MCF 10A (cell line): ENCODE measurements at regions not wholly inside any gene's neighbourhood (a gene's known extent, or its start where the extent isn't known, plus 50 kb on each side); places are given as distances from the start of the nearest gene placed in this dataset.

Experiments
- BruUV-seq: library from RNA; stranded (reverse); fragments of 400-500 nt; replicated peaks from 2 replicates; lab custom pipeline; 2021; lab: Mats Ljungman, UMichigan
- CTCF ChIA-PET: fragments of 300-600 bp; sonication (Branson Sonifier 250); formaldehyde crosslinking; extraction: SDS; loops from one replicate; lab custom pipeline; 2021; ENCODE audit warnings: antibody characterized with exemption, inconsistent platforms; lab: Yijun Ruan, JAX
- POLR2A ChIA-PET: fragments of 300-600, 350-650 bp; sonication (Branson Sonifier 250); formaldehyde crosslinking; extraction: SDS; loops from one replicate; lab custom pipeline; 2020; ENCODE audit warnings: antibody characterized with exemption, inconsistent platforms; lab: Yijun Ruan, JAX
- DNase-seq: peaks from one replicate; pipeline ENCODE4 v3.0.0-alpha.2; 2018; ENCODE audit not compliant: unreplicated experiment
- H3K27ac Mint-ChIP-seq: one replicate; pipeline ENCODE4 v1.8.0; 2022; ENCODE audit warnings: mild to moderate bottlenecking, low read depth, mixed read lengths; ENCODE audit not compliant: unreplicated experiment
- H3K27me3 Mint-ChIP-seq: one replicate; pipeline ENCODE4 v1.8.0; 2022; ENCODE audit warnings: mixed read lengths; ENCODE audit not compliant: insufficient read depth, unreplicated experiment
- H3K36me3 Mint-ChIP-seq: one replicate; pipeline ENCODE4 v1.8.0; 2022; ENCODE audit warnings: mild to moderate bottlenecking, moderate library complexity, mixed read lengths; ENCODE audit not compliant: insufficient read depth, unreplicated experiment
- H3K4me1 Mint-ChIP-seq: one replicate; pipeline ENCODE4 v1.8.0; 2022; ENCODE audit warnings: mixed read lengths; ENCODE audit not compliant: insufficient read depth, unreplicated experiment
- H3K4me3 Mint-ChIP-seq: one replicate; pipeline ENCODE4 v1.8.0; 2022; ENCODE audit warnings: mild to moderate bottlenecking, moderate library complexity, mixed read lengths; ENCODE audit not compliant: unreplicated experiment
- H3K9me3 Mint-ChIP-seq: one replicate; pipeline ENCODE4 v1.8.0; 2022; ENCODE audit warnings: mixed read lengths; ENCODE audit not compliant: unreplicated experiment
- CTCF ChIP-seq: fragments of 200-600 bp; IDR thresholded peaks from one replicate; pipeline ENCODE4 v1.8.0; 2022; ENCODE audit warnings: antibody characterized with exemption, mild to moderate bottlenecking; ENCODE audit not compliant: unreplicated experiment
- intact Hi-C: fragments of 100-400 bp; cut with micrococcal nuclease; formaldehyde crosslinking; loops from 2 replicates; pipeline ENCODE4 v1.14.1; 2022

GRCh38 chr15:79657722-79658121, 225.6 kb downstream of the MINAR1 start:
- no TSS peak for BruUV-seq
- no peaks in the 10 kb centered on the region for H3K36me3 Mint-ChIP-seq
- H3K27ac Mint-ChIP-seq: no peak overlapping the region
- peaks cover 42% of the 10 kb centered on the region for H3K27me3 Mint-ChIP-seq
- intact Hi-C loops: no loop called here
- no peaks in the 10 kb centered on the region for H3K9me3 Mint-ChIP-seq
- DNase-seq: no peak
- no peaks in the 10 kb centered on the region for H3K4me1 Mint-ChIP-seq
- H3K4me3 Mint-ChIP-seq: no peak overlapping the region
- POLR2A ChIA-PET: no interaction called here
- CTCF ChIA-PET: no interaction called here
- TF ChIP-seq CTCF: no peak

DNA sequence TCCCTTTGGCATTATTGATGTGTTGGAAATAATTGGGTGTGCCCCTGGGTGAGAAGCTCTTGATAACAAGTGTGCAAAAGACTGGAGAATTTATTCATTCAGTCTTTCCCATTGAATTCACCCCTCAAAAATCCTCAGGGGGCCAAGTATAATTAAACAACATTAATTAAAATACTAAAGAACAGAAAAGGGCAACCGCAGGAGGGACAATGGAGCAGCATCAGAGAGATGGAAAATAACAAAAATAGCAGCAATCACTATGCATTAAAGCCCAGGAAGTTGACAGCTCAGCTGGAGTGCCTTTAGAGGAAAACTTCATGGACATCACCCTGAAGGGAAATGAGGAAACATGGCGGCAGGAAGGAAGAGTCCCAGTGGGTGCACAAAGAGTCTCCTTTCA, 227.6 kb downstream of the MINAR1 start:
- ChIA-PET POLR2A (no interaction called here), CTCF (no interaction called here)
- Mint-ChIP-seq H3K27me3 (peaks cover 55% of the 10 kb centered on the region), H3K27ac (no peak overlapping the region), H3K4me3 (no peak overlapping the region), H3K36me3 (no peaks in the 10 kb centered on the region), H3K9me3 (no peaks in the 10 kb centered on the region), H3K4me1 (no peaks in the 10 kb centered on the region)
- DNase-seq: no peak
- intact Hi-C loops: no loop called here
- no TSS peak for BruUV-seq
- no peak for TF ChIP-seq CTCF

DNA sequence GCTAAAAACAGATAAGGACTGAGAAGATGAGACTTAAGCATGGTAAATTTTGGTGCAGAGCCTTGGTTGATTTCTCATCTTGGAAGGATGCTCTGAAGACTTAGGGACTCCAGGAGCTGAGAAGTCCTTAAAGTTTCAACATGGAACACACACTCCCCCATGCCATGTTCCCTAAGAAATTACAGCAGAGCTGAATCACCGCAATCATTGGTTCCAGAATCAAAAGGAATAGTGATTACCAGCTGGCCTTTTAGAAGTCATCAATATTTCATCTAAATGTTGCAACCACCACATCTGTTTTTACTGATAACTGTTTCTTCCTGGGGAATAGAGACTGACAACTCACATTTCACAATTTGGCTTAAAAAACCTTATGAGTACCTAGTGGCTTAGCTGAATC, 229.3 kb downstream of the MINAR1 start:
- BruUV-seq: no TSS peak
- H3K4me3 Mint-ChIP-seq: no peak overlapping the region
- H3K9me3 Mint-ChIP-seq: no peaks in the 10 kb centered on the region
- ChIA-PET POLR2A (no interaction called here), CTCF (interaction anchor here (0.7 kb wide), 1 partner anchor 61 kb away, joined by 3 read pairs; no protein-coding TSS in a partner anchor)
- no peaks in the 10 kb centered on the region for H3K36me3 Mint-ChIP-seq
- DNase-seq: no peak
- TF ChIP-seq CTCF: no peak
- H3K4me1 Mint-ChIP-seq: no peaks in the 10 kb centered on the region
- intact Hi-C loops: no loop called here
- H3K27me3 Mint-ChIP-seq: peaks cover 43% of the 10 kb centered on the region
- H3K27ac Mint-ChIP-seq: no peak overlapping the region

DNA sequence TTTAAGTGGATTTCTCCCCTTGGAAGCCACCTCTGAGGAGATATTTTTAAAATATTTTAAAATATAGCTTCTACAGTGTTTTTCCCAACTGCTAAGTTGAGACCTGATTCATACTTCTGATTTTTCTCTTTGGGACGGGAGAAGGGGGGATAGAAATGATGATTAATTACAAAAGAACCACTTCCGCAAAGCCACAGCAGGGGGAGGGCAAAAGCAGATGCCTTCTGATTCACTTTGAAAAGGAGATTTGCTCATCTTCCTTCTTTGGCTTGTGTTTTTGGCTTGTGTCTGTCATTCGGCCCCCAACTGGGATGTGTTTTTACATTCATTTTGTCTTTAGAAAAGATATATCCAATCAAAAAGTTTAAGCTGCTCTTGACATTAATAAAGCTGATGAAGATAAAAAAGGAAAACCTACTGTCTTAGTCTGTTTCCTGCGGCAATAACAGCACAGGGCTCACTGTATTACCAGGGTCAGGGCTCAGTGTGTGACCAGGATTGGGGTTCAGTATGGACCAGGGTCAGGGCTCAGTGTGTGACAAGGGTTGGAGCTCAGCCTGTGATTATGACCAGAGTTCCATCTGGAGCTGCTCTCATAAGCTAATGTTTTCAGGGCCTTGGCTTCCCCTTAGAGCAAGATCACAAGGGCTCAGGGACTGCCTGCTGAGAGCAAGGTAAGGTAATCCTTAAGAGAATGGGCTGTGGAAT, 223.2 kb downstream of the MTHFS start:
- Mint-ChIP-seq H3K27ac (no peak overlapping the region), H3K27me3 (no peaks in the 10 kb centered on the region), H3K4me3 (no peak overlapping the region), H3K4me1 (no peaks in the 10 kb centered on the region), H3K9me3 (no peaks in the 10 kb centered on the region), H3K36me3 (no peaks in the 10 kb centered on the region)
- TF ChIP-seq CTCF: no peak
- ChIA-PET CTCF (interaction anchor here (1.1 kb wide), 1 partner anchor 292 kb away, joined by 4 read pairs; no protein-coding TSS in a partner anchor), POLR2A (interaction anchor here (0.6 kb wide), 1 partner anchor 70 kb away, joined by 3 read pairs; no protein-coding TSS in a partner anchor)
- DNase-seq: peak; percentile 37
- BruUV-seq: no TSS peak
- intact Hi-C loops: no loop called here
